Esophagus muscularis mucosa (tissue), 4 donors: ENCODE measurements at regions not wholly inside any gene's neighbourhood (a gene's known extent, or its start where the extent isn't known, plus 50 kb on each side); places are given as distances from the start of the nearest gene placed in this dataset.

Source experiments
- EP300 ChIP-seq: sonication (generic); formaldehyde crosslinking; IDR thresholded peaks from one replicate; pipeline ENCODE4 v1.6.1; 2017; ENCODE audit warnings: antibody characterized with exemption
- POLR2A ChIP-seq: fragments of 450-650 bp; IDR thresholded peaks from one replicate; pipeline ENCODE4 v1.6.1; 2017; ENCODE audit warnings: antibody characterized with exemption, moderate library complexity, mild to moderate bottlenecking, low read depth
- POLR2AphosphoS5 ChIP-seq, 2 donors: sonication (generic); formaldehyde crosslinking; IDR thresholded peaks; one replicate each; pipeline ENCODE4 v1.6.1; 2017; ENCODE audit warnings: antibody characterized with exemption in 2 of 2
- TF ChIP-seq, protein P1 (sequence below), 3 experiments: fragments of 200-600 bp in 2 of 3; fragments of 450-650 bp in 1 of 3; sonication (generic) in 2 of 3; IDR thresholded peaks; one replicate each; pipeline ENCODE4 v1.5.1; 2017 to 2019; ENCODE audit warnings: antibody characterized with exemption in 3 of 3, mild to moderate bottlenecking in 2 of 3, moderate library complexity in 1 of 3

DNA sequence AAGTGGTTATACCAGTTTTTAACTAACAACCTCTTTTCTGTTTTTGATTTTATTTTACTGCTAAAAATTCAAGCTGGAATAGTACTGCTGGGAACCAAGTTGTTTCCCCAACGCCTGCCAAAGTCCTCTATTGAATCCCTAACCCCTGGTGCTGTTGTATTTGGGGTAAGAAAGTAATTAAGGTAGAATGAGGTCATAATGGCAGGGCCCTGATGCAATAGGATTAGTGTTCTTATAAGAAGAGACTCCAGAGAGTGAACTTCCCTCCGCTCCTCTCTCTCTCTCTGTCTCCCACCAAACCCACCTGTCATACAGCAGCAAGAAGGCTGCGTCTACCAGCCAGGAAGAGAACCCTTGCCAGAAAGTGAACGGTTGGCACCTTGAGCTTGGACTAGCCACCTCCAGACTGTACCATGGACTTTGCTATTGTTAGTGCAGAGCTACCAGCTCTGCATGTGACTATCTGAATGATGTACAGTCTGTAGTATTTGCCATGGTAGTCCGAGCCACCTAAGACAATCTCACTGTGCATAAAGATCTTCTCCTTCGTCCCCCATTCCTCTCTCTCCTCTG lies 86.5 kb upstream of the KLF6 start:
- TF ChIP-seq EP300 (no peak), POLR2A (no peak), POLR2AphosphoS5 (IDR thresholded peaks at IDR 0.05) (no peak)
- TF ChIP-seq, protein P1, sequence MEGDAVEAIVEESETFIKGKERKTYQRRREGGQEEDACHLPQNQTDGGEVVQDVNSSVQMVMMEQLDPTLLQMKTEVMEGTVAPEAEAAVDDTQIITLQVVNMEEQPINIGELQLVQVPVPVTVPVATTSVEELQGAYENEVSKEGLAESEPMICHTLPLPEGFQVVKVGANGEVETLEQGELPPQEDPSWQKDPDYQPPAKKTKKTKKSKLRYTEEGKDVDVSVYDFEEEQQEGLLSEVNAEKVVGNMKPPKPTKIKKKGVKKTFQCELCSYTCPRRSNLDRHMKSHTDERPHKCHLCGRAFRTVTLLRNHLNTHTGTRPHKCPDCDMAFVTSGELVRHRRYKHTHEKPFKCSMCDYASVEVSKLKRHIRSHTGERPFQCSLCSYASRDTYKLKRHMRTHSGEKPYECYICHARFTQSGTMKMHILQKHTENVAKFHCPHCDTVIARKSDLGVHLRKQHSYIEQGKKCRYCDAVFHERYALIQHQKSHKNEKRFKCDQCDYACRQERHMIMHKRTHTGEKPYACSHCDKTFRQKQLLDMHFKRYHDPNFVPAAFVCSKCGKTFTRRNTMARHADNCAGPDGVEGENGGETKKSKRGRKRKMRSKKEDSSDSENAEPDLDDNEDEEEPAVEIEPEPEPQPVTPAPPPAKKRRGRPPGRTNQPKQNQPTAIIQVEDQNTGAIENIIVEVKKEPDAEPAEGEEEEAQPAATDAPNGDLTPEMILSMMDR (IDR thresholded peaks at IDR 0.05), result no peak
